ENCODE measurements at regions not wholly inside any gene's neighbourhood (a gene's known extent, or its start where the extent isn't known, plus 50 kb on each side); places are given as distances from the start of the nearest gene placed in this dataset.

GRCh38 chr7:111640416-111640815 is 78.1 kb upstream of the IMMP2L start:
- TF ChIP-seq, protein P1, sequence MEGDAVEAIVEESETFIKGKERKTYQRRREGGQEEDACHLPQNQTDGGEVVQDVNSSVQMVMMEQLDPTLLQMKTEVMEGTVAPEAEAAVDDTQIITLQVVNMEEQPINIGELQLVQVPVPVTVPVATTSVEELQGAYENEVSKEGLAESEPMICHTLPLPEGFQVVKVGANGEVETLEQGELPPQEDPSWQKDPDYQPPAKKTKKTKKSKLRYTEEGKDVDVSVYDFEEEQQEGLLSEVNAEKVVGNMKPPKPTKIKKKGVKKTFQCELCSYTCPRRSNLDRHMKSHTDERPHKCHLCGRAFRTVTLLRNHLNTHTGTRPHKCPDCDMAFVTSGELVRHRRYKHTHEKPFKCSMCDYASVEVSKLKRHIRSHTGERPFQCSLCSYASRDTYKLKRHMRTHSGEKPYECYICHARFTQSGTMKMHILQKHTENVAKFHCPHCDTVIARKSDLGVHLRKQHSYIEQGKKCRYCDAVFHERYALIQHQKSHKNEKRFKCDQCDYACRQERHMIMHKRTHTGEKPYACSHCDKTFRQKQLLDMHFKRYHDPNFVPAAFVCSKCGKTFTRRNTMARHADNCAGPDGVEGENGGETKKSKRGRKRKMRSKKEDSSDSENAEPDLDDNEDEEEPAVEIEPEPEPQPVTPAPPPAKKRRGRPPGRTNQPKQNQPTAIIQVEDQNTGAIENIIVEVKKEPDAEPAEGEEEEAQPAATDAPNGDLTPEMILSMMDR (IDR thresholded peaks at IDR 0.05; ENCODE audit: control extremely low read depth in 1 of 3, insufficient read depth in 1 of 3, low read depth in 1 of 3, low read length in 3 of 3), result no peak
- TF ChIP-seq EP300 (IDR thresholded peaks at IDR 0.05; ENCODE audit: borderline replicate concordance in 1 of 2, low read depth in 2 of 2, low read length in 2 of 2) (no peak), CHD7 (IDR thresholded peaks at IDR 0.05; ENCODE audit: insufficient replicate concordance, low read length) (no peak), TCF12 (IDR thresholded peaks at IDR 0.05; ENCODE audit: low read depth, low read length) (no peak), SP1 (IDR thresholded peaks at IDR 0.05; ENCODE audit: low read depth, low read length) (no peak), CHD1 (IDR thresholded peaks at IDR 0.05; ENCODE audit: low read depth, low read length) (no peak), MAX (IDR thresholded peaks at IDR 0.05) (no peak), TEAD4 (IDR thresholded peaks at IDR 0.05; ENCODE audit: low read depth, low read length) (no peak), RFX5 (IDR thresholded peaks at IDR 0.05; ENCODE audit: borderline replicate concordance, low read depth, low read length) (no peak), BRCA1 (IDR thresholded peaks at IDR 0.05; ENCODE audit: low read depth, low read length) (no peak)

Data from H1 (cell line).